IPS-15b (cell line): ENCODE measurements at regions not wholly inside any gene's neighbourhood (a gene's known extent, or its start where the extent isn't known, plus 50 kb on each side); places are given as distances from the start of the nearest gene placed in this dataset.

Experiments used
- H3K27me3 ChIP-seq: one replicate; pipeline ENCODE4 v1.6.1; 2013; ENCODE audit warnings: low read length; ENCODE audit not compliant: control insufficient read depth, insufficient read depth
- H3K36me3 ChIP-seq: one replicate; pipeline ENCODE4 v1.6.1; 2013; ENCODE audit warnings: low read length; ENCODE audit not compliant: control insufficient read depth, insufficient read depth
- H3K4me1 ChIP-seq: one replicate; pipeline ENCODE4 v1.6.1; 2013; ENCODE audit warnings: mild to moderate bottlenecking, low read length; ENCODE audit not compliant: control insufficient read depth, insufficient read depth
- H3K4me3 ChIP-seq: one replicate; pipeline ENCODE4 v1.5.1; 2013; ENCODE audit warnings: low read depth, low read length
- H3K9ac ChIP-seq: one replicate; pipeline ENCODE4 v1.6.1; 2013; ENCODE audit warnings: low read depth, mild to moderate bottlenecking, low read length
- H3K9me3 ChIP-seq: one replicate; pipeline ENCODE4 v1.6.1; 2013; ENCODE audit warnings: mild to moderate bottlenecking, low read length; ENCODE audit not compliant: control insufficient read depth, insufficient read depth

- no peak overlapping the region for H3K4me3 ChIP-seq
- H3K36me3 ChIP-seq, result no peaks in the 10 kb centered on the region
Observed at GRCh38 chr10:36647540-36647939, 477.9 kb upstream of the ANKRD30A start.

DNA sequence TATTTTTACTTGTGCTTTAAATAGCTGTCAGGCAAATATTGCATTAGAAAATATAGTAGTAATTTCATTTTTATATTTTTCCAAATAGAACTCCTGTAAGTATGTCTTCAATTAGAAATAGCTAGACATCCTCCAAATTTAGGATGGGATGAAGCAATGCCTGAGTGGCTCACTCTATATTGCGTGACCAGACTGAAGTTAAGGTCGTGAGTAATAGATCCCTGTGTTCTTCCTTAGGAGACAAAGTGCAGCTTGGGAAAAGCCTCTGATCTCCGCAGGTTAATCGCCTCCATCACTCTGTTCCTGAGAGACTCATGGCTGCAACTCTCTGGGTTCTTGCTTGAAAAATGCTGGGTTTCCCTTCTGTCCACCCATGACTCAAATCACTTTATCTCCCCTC, 484.8 kb upstream of the ANKRD30A start:
- Histone ChIP-seq H3K4me1 (peaks cover 5% of the 10 kb centered on the region), H3K9me3 (no peaks in the 10 kb centered on the region), H3K27me3 (no peaks in the 10 kb centered on the region), H3K36me3 (no peaks in the 10 kb centered on the region), H3K4me3 (no peak overlapping the region), H3K9ac (no peak overlapping the region)

More at GRCh38 chr10:36647540-36647939, 477.9 kb upstream of the ANKRD30A start:
- Histone ChIP-seq H3K27me3 (no peaks in the 10 kb centered on the region), H3K9me3 (no peaks in the 10 kb centered on the region), H3K4me1 (peaks cover 5% of the 10 kb centered on the region), H3K9ac (no peak overlapping the region)

GRCh38 chr10:36638462-36639155, 486.8 kb upstream of the ANKRD30A start:
- H3K9ac ChIP-seq, result no peak overlapping the region

DNA sequence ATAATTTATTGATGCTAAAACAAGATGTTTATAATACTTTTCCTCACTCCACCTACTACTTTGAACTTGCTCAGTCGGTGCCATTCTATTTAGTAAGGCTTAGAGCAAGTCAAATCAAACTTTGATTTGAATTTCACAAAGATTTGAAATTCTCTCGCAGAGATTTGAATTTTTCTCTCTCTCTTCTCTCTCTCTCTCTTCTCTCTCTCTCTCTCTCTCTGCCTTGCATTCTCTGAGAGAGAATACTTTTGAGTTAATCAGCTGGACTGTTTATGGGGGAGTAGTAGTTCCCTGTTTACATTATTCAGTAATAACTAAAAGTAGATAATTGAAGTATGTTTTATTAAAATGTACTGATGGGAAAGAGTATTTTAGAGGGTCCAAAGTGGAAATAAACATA, 488.5 kb upstream of the ANKRD30A start:
- H3K27me3 ChIP-seq, result no peaks in the 10 kb centered on the region
- no peaks in the 10 kb centered on the region for H3K36me3 ChIP-seq
- H3K9me3 ChIP-seq, result no peaks in the 10 kb centered on the region
- H3K9ac ChIP-seq, result no peak overlapping the region
- H3K4me3 ChIP-seq, result no peak overlapping the region
- H3K4me1 ChIP-seq, result no peaks in the 10 kb centered on the region

More at GRCh38 chr10:36638462-36639155, 486.8 kb upstream of the ANKRD30A start:
- Histone ChIP-seq H3K36me3 (no peaks in the 10 kb centered on the region), H3K9me3 (no peaks in the 10 kb centered on the region), H3K4me3 (no peak overlapping the region), H3K27me3 (no peaks in the 10 kb centered on the region), H3K4me1 (no peaks in the 10 kb centered on the region)

DNA sequence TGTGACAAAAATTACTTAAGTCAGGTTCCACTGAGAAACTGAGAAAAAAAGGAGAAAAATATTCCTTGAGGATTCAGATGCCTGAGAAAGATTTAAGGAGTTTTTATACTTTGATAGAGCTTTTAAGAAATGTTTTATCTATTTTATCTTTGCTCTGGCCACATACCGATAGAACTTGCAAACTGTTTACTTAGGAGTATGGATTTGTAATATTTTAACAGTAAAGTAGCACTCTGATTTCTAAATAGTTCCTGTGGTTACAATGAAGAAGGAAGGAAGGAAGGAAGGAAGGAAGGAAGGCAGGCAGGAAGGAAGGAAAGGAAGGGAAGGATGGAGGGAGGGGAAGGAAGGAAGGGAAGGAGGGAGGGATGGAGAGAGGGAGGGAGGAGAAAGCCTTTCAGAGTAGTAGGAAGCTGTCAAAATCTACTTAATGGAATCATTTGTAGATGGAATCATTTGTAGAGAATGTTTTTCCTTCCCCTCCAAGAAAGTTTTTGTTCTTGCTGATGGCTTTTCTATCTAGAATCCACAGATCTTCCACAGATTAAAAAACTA, 489.0 kb upstream of the ANKRD30A start:
- H3K27me3 ChIP-seq, result no peaks in the 10 kb centered on the region
- H3K4me3 ChIP-seq, result no peak overlapping the region

DNA sequence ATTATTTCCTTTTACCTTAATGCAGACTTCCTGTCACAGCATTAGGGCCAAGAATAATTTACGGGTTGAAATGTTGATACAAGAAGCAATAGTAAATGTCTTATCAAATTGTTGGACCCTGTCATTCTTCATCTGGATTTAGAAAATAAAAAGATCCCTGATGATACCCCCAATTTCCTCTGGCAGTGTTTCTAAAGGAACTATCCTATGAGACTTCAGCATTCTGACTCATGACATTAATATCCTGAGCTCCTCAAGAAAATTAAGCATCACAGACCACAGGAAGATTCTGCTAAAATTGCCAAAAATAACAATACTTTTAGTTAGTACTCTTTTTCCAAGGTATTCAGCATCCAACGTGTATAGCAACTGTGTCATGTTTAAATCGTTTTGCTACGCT, 490.5 kb upstream of the ANKRD30A start:
- Histone ChIP-seq H3K9me3 (no peaks in the 10 kb centered on the region), H3K27me3 (no peaks in the 10 kb centered on the region), H3K9ac (no peak overlapping the region), H3K4me3 (no peak overlapping the region), H3K4me1 (no peaks in the 10 kb centered on the region), H3K36me3 (no peaks in the 10 kb centered on the region)

More for the DNA sequence above, 489.0 kb upstream of the ANKRD30A start:
- no peaks in the 10 kb centered on the region for H3K36me3 ChIP-seq
- H3K9ac ChIP-seq, result no peak overlapping the region
- H3K4me1 ChIP-seq, result no peaks in the 10 kb centered on the region
- H3K9me3 ChIP-seq, result no peaks in the 10 kb centered on the region

DNA sequence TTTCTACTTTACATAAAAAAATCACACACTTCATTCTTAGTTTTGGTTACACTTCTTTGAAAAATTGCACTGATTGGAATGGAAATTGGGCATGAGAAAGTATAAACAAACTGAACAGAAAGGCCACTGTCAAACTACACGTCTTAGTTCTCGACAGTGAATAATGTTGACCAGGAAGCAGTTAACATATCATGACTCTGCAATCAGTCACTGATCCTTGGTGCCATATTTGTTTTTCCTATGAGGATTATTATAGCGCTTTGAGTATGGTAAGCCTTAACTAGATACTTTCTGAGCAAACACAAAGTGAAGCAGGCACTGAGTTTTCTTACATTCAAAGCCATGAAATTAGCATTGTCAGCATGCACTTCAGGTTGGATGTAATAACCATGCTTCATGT, 495.1 kb upstream of the ANKRD30A start:
- Histone ChIP-seq H3K4me3 (no peak overlapping the region), H3K9ac (no peak overlapping the region), H3K36me3 (no peaks in the 10 kb centered on the region), H3K4me1 (no peaks in the 10 kb centered on the region), H3K27me3 (no peaks in the 10 kb centered on the region), H3K9me3 (no peaks in the 10 kb centered on the region)

GRCh38 chr10:36629476-36629875, 495.9 kb upstream of the ANKRD30A start:
- Histone ChIP-seq H3K9ac (no peak overlapping the region), H3K36me3 (no peaks in the 10 kb centered on the region), H3K4me3 (no peak overlapping the region), H3K27me3 (no peaks in the 10 kb centered on the region), H3K4me1 (no peaks in the 10 kb centered on the region), H3K9me3 (no peaks in the 10 kb centered on the region)

DNA sequence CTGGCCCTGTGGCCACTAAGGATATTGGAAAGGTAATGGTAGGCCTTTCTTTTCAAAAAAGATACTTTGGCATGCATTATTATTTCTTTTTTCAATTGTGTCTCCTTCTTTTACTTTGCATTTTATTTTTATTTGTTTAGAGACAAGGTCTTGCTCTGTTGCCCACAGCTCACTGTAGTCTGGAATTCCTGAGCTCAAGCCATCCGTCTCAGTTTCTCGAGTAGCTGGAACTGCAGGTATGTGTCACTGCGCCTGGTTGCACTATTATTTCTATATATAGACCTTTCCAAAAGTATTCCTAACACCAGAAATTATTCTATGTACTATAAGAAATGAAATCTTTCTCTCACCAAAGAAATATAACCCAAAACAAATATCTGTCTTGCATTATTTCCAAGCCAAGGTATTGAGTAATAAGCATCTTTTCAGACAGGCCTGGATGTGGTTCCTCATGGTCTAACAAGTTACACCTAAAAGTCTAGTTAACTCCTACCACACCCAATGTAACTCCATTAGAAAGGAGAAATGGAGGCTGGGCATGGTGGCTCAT, 500.8 kb upstream of the ANKRD30A start:
- Histone ChIP-seq H3K27me3 (no peaks in the 10 kb centered on the region), H3K9ac (no peak overlapping the region), H3K4me1 (no peaks in the 10 kb centered on the region), H3K9me3 (no peaks in the 10 kb centered on the region), H3K4me3 (no peak overlapping the region), H3K36me3 (no peaks in the 10 kb centered on the region)

- Histone ChIP-seq H3K36me3 (no peaks in the 10 kb centered on the region), H3K4me1 (no peaks in the 10 kb centered on the region), H3K9me3 (no peaks in the 10 kb centered on the region), H3K27me3 (no peaks in the 10 kb centered on the region), H3K9ac (no peak overlapping the region), H3K4me3 (no peak overlapping the region)
Observed at GRCh38 chr10:36621346-36621745, 504.1 kb upstream of the ANKRD30A start.

DNA sequence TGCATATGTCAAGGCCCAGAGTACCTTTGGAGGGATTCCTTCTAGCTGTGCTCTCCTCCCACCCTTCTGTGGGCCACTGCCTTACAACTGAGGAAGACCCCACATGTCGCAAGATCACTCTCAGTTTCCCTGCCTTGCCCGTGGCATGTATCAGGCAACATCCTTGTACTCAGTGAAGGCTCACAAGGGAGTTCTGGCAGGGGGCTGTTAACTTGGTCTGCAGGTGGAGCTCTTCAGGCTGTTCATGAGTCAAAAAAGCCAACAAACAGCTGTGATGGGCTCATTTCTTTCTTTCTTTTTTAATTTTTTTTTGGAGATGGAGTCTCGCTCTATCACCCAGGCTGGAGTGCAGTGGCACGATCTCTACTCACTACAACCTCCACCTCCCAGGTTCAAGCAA, 513.0 kb upstream of the ANKRD30A start:
- H3K9ac ChIP-seq, result no peak overlapping the region
- H3K9me3 ChIP-seq, result no peaks in the 10 kb centered on the region
- no peaks in the 10 kb centered on the region for H3K36me3 ChIP-seq
- H3K27me3 ChIP-seq, result no peaks in the 10 kb centered on the region
- peaks cover 2% of the 10 kb centered on the region for H3K4me1 ChIP-seq
- H3K4me3 ChIP-seq, result no peak overlapping the region

DNA sequence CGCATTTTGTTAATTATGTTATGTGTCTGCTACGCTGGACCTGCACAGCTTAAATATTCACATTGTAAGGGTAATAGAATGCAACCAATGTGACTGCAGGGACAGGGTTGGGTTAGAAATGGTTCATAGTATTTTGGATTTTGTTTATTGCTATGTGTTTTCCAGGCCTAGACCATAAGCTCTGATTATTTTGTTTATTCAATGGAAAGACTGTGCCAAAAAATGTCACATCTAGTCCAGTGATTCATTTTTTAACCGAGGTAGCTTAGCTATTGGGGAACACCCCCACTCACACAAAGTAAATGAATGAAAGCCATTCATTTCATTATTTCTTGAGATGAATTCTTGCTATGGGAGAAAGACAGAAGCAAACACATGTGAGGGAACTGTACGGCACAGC, 516.5 kb upstream of the ANKRD30A start:
- Histone ChIP-seq H3K36me3 (no peaks in the 10 kb centered on the region), H3K4me3 (no peak overlapping the region), H3K4me1 (peaks cover 2% of the 10 kb centered on the region), H3K9me3 (no peaks in the 10 kb centered on the region), H3K27me3 (no peaks in the 10 kb centered on the region), H3K9ac (no peak overlapping the region)
